Activated CD8-positive, alpha-beta memory T cell treated with anti-CD3 and anti-CD28 coated beads, Interleukin-2, amount 50 U/mL, for 4 hours (primary cell): ENCODE measurements at regions not wholly inside any gene's neighbourhood (a gene's known extent, or its start where the extent isn't known, plus 50 kb on each side); places are given as distances from the start of the nearest gene placed in this dataset.

Source experiments
- DNase-seq: peaks from one replicate; pipeline ENCODE4 v3.0.0-alpha.2; 2020

GRCh38 chr2:144152817-144153271, 367.1 kb downstream of the ZEB2 start:
- no peak for DNase-seq

GRCh38 chr2:144151851-144152250, 368.1 kb downstream of the ZEB2 start:
- DNase-seq = no peak

- no peak for DNase-seq
Observed at GRCh38 chr2:144151405-144151804, 368.5 kb downstream of the ZEB2 start.

DNA sequence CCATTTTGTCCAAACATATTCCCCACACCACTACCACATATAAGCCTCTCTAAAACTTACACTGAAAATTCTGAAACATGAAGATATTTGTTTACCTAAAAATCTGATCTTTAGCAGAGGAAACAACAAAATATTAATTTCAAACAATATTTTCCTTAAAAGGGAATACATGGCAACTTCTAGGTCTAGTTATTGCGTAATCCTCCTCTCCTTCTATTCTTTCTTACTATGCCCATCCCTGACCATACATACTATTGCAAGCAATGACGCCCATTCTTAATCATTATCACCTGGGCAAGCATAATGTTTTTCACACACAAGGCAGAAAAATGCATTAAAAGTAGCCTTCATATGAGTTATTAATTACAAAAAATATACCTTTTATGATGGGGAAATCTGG, 372.6 kb downstream of the ZEB2 start:
- no peak for DNase-seq

- no peak for DNase-seq
Observed at GRCh38 chr2:144146876-144147275, 373.0 kb downstream of the ZEB2 start.

DNA sequence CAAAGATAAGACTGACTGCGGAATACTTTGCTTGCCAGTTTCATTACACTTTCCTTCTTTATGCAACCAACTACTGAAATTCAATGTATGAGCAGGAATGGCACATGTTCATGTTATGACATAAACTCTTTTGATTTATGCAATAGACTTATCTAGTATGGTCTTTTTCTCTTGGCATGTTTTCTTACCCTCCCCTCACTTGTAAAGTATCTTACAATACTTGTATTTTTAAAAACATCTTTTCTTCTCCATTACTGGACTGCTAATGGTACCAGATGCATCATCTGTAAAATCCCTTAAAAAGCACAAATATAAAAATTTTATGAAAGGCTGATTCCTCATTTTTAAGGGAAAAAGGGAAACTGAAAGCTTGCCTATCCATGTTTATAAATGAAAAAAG, 373.8 kb downstream of the ZEB2 start:
- no peak for DNase-seq

DNA sequence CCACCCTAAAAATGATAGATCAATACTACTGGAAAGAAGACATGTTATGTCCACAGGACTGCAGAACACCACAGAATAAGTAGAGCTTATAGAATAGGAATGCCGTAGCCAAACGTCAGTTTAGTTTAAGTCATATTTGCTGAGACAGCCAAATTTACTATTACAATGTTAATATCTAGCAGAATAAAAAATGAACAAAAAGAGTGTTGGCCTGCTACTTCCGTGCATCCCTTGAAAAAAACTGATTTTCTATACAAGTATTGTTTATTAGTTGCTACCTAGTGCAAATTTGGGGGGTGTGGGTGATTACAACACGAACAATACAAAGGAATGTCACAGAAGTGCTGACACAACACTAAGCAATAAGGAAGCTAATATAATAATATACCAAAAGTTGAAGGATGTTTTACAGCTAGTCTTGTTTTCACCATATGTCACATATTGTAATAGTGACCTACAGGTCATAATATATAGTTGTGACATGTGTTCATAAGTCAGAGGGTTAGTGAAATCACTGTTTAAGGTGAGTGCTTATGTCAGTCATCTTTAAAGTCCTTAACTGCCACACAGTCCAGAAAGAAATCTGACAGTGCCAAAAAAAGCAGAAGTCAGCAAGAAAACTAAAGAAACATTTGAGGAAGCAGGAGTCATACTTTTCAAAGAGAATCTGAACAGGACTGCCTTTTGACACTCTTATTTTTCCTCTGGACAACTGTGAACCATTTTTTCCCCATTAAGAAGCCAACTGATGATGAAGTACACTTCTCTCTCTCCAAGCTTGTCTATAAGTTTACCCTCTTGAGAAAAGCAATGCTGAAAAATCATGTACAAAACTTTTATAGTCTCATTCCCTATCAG, 376.4 kb downstream of the ZEB2 start:
- DNase-seq = no peak

DNA sequence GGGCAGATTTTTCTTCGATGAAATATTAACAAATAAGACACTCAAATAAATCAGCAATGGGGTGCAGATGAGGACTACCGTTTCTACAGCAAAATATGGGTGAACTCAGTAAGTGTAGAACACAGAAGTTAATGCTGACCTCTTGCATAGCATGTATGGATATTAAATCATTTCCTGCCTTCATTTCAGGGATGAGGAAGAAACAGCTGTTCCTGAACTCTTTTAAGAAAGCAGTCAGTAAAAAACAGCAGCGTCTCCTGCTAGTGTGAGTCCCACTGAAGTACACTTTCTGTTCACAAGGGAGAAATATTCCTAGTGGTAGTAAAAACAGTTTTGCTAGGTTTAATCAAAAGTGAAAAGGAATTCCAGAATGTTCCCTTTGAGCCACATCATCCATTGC, 379.0 kb downstream of the ZEB2 start:
- no peak for DNase-seq

- no peak for DNase-seq
Observed at GRCh38 chr2:144137705-144138428, 382.1 kb downstream of the ZEB2 start.

DNA sequence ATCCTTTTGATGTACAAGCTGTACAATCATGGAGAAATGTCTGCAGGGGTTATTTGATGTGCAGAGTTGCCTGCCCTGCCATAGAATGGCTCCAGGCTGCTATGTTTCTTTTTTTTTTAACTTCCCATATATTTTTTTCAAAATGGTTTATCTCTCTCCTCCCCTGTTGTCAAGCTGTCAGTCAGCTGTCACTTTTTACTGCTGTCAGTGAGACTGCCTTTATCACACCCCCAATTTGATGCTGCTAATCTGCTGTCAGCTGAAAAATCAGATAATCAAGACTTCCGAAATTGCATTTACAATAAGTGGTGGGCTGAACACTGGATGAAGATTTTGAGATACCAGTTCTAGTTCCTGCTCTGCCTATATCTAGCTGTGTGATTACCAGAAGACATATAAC, 382.6 kb downstream of the ZEB2 start:
- DNase-seq = no peak

- DNase-seq = no peak
Observed at GRCh38 chr2:144136297-144137010, 383.5 kb downstream of the ZEB2 start.

- DNase-seq = no peak
Observed at GRCh38 chr2:144133936-144134665, 385.8 kb downstream of the ZEB2 start.

DNA sequence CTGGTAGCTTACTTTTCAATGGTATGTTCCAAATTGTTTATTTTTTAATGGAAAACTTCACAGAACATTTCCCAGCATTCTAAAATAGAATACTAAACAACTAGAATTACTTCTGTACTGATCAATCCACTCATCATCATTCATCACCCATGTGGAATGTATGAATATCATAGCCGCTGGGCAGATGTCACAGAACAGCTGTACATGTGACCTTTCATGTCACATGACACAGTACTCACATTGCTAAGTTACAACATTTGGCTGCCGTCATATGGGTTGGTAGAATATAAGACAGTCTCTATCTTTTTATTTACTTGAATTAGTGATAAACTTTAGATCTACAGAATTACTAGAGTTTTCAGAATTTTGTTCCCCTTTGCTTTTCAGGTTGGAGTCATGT, 387.6 kb downstream of the ZEB2 start:
- DNase-seq = no peak

- DNase-seq = no peak
Observed at GRCh38 chr2:144131042-144131441, 388.9 kb downstream of the ZEB2 start.

DNA sequence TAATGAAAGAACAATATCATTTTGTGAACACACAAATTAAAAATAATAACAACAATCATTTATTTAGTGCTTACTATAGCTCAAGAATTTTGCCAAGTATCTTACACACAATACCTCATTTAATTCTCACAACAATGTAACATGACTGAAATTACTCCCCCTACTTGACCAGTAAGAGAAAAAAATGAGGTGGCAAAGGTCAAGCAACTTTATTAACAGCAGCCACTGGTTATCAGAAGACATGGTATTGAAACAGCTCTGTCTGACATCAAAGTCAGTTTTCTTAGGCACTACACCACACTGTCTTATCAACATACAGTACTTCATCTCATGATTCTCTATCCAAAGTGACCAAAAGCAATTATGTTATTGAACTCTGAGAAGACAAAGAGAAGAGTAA, 389.4 kb downstream of the ZEB2 start:
- no peak for DNase-seq

DNA sequence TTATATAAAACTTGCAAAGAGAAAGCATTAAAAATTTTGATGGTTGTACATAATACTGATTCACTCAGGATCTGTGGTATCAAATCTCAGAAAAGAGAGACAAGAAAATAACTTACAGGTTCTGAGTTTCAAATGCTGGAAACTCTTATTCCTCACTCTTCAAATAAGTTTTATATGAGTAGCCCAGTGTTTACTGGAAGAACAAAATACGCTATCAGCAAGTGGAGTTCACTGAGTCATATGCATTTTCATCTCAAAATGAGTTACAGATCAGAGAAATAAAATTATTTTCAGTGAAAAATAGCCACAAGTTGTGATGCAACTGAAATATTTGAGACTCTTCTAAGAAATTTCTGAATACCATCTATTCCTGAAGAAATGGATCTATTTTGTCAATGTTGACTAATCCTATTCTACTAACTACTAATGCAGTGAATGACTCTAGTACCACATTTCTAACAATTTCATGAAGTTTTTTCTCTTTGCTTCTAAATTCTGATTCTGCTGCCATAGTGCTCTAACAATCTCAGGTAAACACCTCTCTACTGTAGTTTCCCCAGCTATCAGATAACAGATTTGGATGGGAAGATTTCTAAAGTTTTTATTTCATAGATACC, 391.7 kb downstream of the ZEB2 start:
- no peak for DNase-seq

GRCh38 chr2:144127693-144128092, 392.2 kb downstream of the ZEB2 start:
- DNase-seq = no peak

- no peak for DNase-seq
Observed at GRCh38 chr2:144126302-144126701, 393.6 kb downstream of the ZEB2 start.

DNA sequence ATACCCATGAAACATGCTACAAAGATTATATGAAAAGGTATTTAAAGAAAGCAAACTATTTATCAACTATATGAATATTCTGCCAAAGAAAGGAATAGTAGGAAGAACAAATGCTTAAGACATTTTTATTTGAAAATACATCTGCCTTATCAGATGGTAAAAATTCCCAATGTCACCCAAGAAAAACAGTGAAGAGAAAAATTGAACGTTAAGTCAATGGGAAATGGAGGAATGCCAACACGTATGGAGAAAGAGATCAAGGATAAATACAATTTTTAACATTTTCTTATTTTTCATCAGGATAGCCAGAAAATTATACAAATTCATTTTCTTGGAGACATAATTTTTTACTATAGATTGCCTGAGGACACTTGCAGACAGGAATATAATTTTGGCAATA, 394.2 kb downstream of the ZEB2 start:
- DNase-seq = no peak

DNA sequence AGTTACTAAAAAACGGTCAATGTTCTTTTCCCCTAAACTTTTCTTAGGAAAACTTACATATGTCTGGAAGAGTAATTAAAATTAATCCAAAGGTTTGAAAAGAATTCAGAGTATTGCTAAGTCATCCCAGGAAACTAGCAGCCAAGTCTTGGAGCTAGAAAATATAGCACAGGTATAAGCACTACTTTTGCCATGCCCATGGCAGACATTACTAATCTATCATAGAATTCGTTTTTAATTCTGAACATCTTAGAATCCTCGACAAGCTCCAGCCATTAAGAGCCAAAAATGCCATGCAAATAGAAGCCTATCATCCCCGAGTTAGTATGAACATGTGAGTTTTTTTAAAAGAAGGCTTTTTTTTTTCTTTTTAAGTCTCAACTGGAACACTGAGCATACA, 395.0 kb downstream of the ZEB2 start:
- no peak for DNase-seq

DNA sequence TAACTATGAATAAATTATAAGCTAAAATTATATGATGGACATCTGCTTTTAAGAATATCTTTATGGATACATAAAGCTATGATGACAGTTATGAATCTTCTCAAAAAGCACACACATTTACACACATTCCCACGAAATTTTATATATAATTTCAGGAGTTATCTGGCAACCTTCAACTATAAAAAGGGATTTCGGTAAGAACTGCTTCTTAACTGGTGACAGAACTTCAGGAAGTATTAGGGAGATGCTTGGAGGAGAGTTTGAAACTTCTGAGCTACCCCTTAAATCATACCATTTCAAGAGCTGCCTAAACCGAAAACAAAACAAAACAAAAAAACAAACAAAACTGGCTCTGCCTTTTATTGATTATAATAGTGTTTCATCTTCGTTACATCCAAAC, 399.4 kb downstream of the ZEB2 start:
- no peak for DNase-seq

GRCh38 chr2:144117086-144117485, 402.8 kb downstream of the ZEB2 start:
- DNase-seq = no peak
